HG02588 (cell line): ENCODE measurements at regions not wholly inside any gene's neighbourhood (a gene's known extent, or its start where the extent isn't known, plus 50 kb on each side); places are given as distances from the start of the nearest gene placed in this dataset.

Experiments used
- ATAC-seq: cut with Tn5 transposase; IDR thresholded peaks from one replicate; pipeline ENCODE4 v1.9.1; 2021; ENCODE audit warnings: mild to moderate bottlenecking, moderate library complexity; ENCODE audit not compliant: unreplicated experiment

GRCh38 chr11:91822805-91823204 lies 401.8 kb upstream of the FAT3 start:
- no peak for ATAC-seq

DNA sequence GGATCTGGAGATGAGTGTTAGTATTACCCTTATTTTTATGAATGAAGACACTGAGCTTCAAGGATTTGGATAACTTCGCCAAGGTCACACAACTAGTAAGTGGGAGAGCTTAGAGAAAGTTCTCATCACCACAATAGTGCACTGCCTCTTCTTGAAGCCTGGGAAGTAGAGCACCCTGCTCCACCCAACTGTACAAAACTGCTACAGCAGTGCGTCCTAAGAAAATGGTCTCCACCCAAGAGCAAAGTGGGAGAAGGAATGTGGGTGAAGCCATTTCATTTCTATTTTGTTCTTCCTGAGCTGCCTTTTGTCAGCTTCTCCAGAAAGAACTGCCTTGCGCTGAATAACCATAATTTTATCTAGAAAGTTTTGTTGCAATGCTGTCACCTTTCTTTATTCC lies 403.9 kb upstream of the FAT3 start:
- ATAC-seq: no peak

GRCh38 chr11:91819777-91820176 lies 404.8 kb upstream of the FAT3 start:
- no peak for ATAC-seq

GRCh38 chr11:91819195-91819594 lies 405.4 kb upstream of the FAT3 start:
- no peak for ATAC-seq

- ATAC-seq: no peak
These were observed 406.6 kb upstream of the FAT3 start for GRCh38 chr11:91817996-91818395.

DNA sequence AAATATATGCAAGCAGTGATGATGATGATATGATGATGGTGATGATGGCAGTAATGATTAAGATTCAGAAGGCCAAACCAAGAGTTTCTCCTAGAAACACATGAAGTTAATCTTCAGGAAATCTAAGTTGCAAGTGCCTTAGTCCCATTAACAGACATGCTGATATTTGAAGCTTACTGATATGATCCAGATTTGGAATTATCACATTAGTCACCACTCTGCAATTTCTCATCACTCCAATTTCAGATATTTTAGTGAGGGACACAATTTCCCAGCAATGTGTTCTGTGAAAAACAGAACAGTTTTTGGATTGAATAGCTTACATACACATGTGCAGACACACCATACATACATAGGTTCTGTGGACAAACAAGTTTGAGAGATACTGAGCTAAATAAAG lies 411.4 kb upstream of the FAT3 start:
- no peak for ATAC-seq

- ATAC-seq: no peak
These were observed 413.7 kb upstream of the FAT3 start for GRCh38 chr11:91810871-91811270.

DNA sequence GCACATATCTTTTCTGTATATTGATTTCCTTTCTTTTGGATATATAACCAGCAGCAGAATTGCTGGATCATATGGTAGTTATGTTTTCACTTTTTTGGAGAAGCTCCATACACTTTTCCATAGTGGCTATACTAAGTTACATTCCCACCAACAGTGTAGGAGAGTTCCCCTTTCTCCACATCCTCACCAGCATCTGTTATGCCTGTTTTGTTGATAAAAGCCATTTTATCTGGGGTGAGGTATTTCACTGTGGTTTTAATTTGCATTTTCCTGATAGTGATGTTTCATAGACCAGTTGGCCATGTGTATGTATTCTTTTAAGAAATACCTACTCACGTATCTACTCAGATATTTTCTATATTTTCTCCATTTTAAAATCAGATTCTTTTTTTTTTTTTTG lies 419.3 kb upstream of the FAT3 start:
- ATAC-seq: no peak

- no peak for ATAC-seq
These were observed 420.6 kb upstream of the FAT3 start for GRCh38 chr11:91804042-91804441.

DNA sequence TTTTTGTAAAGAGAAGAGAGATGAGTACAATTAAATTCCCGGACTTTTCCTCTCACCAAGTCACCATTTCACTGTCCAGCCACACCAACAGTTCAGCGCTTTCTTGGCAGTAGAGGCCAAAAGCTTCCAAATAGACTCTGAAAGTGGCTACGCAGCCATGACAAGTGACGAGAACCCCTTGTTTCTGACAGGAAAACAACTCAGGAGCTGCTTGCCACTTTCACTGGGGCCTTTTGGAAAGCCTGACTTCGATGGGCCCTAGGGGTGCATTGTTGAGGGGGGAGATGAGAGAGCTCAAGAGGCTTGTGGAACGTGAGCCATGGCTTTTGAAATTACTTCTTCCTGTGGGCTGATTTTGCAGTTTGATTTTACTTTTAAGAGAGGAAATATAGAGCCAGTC lies 422.1 kb upstream of the FAT3 start:
- no peak for ATAC-seq

DNA sequence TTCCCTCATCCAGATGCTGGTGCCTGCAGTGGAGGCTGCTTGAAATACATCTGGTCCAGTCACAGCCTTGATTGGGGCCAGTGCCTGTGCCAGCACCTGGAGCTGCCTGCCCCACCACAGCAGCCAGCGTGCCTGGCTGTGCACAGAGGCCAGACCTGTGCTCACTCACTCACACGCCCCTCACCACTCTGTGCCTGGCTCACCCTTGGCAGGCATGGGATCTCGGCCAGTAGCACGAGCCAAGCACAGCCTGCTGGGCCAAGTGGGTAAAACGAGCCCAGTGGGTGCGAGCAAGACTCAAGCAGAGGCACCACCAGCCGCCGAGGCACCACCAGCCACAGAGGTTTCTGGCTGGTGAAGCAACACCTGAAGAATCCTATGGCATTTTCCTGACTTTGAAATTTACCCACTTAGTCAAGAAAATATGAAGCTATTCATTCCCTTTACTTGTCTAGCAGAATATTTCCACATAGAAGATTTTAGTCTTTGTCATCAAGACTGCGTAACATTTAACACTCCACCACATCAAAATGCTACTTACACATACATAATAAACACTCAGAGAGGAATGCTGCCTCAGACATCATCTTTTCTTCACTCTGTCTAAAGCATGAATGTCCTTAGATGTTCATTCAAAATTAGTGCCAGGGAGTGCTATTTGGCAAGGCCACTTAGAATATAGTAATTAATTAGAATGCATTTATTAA lies 424.3 kb upstream of the FAT3 start:
- ATAC-seq: no peak

DNA sequence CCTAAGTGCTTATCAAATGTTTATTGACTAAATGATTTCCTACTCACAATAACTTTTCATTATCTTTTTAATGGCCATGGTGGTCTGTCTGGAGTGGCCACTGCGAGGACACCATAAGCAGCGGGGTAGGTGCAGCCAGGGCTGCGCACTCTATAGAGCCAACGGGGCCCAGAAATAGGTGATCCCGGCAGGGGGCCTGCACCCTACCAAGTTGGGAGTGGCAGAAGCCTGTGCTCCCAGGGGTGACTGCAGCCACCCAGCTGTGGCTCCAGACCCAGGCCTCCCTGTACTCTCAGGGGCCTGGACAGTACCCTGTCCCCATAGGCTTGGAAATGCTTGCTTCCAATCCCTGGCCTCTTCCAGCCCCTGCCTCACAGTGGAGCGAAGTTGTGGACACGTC lies 426.4 kb upstream of the FAT3 start:
- ATAC-seq: no peak

- ATAC-seq: no peak
These were observed 427.6 kb upstream of the FAT3 start for GRCh38 chr11:91796999-91797398.

DNA sequence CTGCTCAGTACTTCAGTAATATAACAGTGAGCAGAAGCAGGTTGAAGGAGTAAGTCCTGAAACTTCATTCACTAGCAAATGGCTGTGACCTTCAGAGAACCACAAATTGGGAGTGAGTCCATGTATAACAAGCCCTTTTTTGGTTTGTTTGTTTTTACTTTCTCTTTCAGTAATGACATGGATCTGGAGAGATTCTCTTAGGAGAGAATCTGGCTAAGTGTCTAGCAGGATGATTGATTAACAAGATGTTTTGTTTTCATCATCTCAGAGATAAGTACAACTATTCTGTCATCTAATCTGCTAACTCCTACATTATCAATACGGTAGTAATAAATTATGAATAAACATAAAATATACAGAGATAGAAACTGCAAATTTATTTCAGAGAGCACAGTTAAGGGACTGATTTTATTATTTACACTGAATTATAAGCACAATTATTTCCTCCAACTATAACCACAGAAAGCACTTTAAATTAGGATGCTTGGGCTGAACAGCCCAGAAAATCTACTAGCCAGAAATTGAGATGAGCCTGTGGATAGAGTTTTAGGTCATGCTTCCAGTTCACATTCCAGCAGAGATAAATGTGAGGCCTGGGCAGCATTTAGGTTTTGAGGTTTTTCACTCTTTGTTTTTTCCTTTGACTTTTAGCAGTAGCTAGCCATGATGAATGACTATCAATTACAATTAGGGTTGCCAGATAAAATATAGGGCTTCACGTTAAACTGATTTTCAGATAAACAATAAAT lies 429.3 kb upstream of the FAT3 start:
- ATAC-seq: no peak

- ATAC-seq: no peak
These were observed 430.5 kb upstream of the FAT3 start for GRCh38 chr11:91794146-91794545.

DNA sequence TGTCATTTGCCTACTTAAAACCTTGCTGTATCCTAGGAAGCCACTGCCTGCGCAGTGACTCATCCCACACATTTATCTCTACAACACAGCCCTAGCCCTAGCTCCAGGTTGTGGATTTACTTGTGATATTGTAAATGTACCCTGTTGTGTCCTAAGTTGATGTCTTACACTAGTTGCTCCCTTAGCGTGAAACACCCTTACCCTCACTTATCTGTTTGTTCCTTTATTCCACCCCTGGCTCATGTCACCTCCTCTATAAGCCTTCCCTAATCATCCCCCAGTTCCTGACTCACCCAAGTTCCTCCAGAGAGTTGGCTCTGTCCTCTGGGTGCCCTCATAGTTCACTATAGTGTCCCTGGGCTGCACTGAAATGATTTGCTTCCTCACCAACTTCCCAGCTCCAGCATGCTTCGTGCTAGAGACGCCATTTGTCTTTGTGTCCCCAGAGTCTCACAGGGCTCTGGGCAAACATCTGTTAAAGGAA lies 431.8 kb upstream of the FAT3 start:
- no peak for ATAC-seq

DNA sequence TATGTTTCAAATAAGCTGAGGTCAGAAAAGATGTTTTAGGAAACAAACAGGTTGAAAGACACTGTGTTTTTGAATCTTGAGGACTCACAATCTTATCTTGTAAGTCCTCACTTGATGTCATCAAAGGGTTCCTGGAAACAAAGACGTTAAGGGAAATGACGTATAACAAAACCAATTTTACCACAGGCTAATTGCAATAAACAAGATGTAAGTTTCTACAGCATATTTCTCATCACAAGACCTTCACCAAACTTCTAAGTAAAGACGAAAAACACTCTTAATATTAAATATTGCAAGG lies 433.5 kb upstream of the FAT3 start:
- no peak for ATAC-seq

GRCh38 chr11:91790346-91791170 lies 434.1 kb upstream of the FAT3 start:
- ATAC-seq: no peak

GRCh38 chr11:91788764-91789163 lies 435.9 kb upstream of the FAT3 start:
- no peak for ATAC-seq

DNA sequence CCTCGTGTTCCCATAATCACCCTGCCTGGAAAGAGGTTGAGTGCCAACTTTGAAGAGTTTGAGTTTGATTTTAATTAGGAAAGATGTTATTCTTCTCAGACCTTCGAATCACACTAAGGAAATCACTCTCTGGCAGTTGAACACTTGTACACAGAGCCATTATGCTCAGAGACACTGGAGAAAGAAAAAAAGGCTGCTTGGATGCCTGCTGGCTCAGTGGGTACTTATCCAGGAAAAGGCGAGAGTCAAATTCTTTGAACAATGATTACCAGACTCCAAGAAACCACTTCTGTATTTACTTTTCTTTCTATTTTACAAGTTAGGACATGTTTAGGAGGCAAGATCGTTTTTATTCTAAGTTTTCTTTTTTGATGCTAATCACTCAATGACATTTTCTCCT lies 438.5 kb upstream of the FAT3 start:
- no peak for ATAC-seq

DNA sequence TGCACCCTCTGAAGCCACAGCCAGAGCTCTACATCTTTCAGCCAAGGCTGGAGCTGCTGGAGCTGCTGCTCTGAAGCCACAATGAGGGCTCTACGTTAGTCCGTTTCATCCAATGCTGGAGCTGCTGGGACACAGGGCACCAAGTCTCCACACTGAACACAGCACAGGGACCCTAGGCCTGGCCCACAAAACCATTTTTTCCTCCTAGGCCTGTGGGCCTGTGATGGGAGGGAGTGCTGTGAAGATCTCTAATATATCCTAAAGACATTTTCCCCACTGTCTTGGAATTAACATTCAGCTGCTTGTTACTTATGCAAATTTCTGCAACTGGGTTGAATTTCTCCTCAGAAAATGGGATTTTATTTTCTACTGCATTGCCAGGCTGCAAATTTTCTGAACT lies 441.4 kb upstream of the FAT3 start:
- ATAC-seq: no peak

DNA sequence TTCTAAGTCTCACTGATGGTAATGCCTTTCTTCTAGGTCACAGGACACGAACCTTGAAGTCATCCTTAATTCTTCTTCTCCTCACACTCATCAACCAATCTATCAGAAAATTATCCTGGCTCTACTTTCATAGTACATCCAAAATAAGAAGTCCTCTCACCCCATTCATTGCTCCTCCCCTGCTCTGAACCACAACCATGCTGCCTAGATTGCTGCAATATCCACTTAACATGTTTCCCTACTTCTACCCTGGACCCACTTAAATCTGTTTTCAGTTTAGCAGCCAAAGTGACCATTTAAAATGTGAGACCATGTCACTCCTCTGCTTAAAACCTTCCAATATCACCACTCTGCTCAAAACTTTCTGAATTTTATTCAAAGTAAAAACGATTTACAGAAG lies 445.9 kb upstream of the FAT3 start:
- ATAC-seq: no peak
